Gastroesophageal sphincter (tissue), 3 donors: ENCODE measurements at regions not wholly inside any gene's neighbourhood (a gene's known extent, or its start where the extent isn't known, plus 50 kb on each side); places are given as distances from the start of the nearest gene placed in this dataset.

ENCODE experiments used
- CTCF ChIP-seq, 4 experiments: fragments of 200-600 bp in 2 of 4; fragments of 450-650 bp in 2 of 4; sonication (generic) in 1 of 4; IDR thresholded peaks; one replicate each; pipeline ENCODE4 v1.5.1; 2017 to 2019; ENCODE audit warnings: antibody characterized with exemption in 4 of 4, mild to moderate bottlenecking in 2 of 4, moderate library complexity in 2 of 4
- POLR2A ChIP-seq, 2 donors: fragments of 450-650 bp; IDR thresholded peaks; one replicate each; pipeline ENCODE4 v1.6.1; 2017; ENCODE audit warnings: antibody characterized with exemption in 2 of 2, mild to moderate bottlenecking in 2 of 2, moderate library complexity in 1 of 2
- POLR2AphosphoS5 ChIP-seq: sonication (generic); formaldehyde crosslinking; IDR thresholded peaks from one replicate; pipeline ENCODE4 v1.6.1; 2017; ENCODE audit warnings: antibody characterized with exemption

GRCh38 chr5:167661605-167662004 lies 629.8 kb upstream of the WWC1 start:
- no peak for TF ChIP-seq CTCF (IDR thresholded peaks at IDR 0.05)
- no peak for TF ChIP-seq POLR2A (IDR thresholded peaks at IDR 0.05)
- TF ChIP-seq POLR2AphosphoS5, result no peak
